PC-3 (cell line): ENCODE measurements at regions not wholly inside any gene's neighbourhood (a gene's known extent, or its start where the extent isn't known, plus 50 kb on each side); places are given as distances from the start of the nearest gene placed in this dataset.

ENCODE experiments used
- ATAC-seq: fragments of 200-7000 bp; cut with Tn5 transposase; 2 replicates; pipeline ENCODE4 v1.9.1; 2020; ENCODE audit warnings: mild to moderate bottlenecking, moderate library complexity
- BruUV-seq: library from RNA; stranded (reverse); fragments of 400-500 nt; replicated peaks from 2 replicates; lab custom pipeline; 2021; lab: Mats Ljungman, UMichigan
- CTCF ChIA-PET: fragments of 300-600 bp; sonication (Branson Sonifier 250); formaldehyde crosslinking; loops from one replicate; lab custom pipeline; 2022; ENCODE audit warnings: antibody characterized with exemption; lab: Charles Lee
- POLR2A ChIA-PET: fragments of 300-600 bp; sonication (Branson Sonifier 250); formaldehyde crosslinking; loops from one replicate; lab custom pipeline; 2022; ENCODE audit warnings: antibody characterized with exemption; ENCODE audit not compliant: unreplicated experiment; lab: Charles Lee
- DNase-seq: peaks from one replicate; pipeline ENCODE4 v3.0.0-alpha.2; 2015
- H2AFZ ChIP-seq: fragments of 300-600 bp; sonication (generic); 2 replicates; pipeline ENCODE4 v1.6.0; 2016; ENCODE audit warnings: antibody characterized with exemption, low read length
- H3F3A ChIP-seq: fragments of 300-600 bp; sonication (generic); one replicate; pipeline ENCODE4 v1.6.0; 2017; ENCODE audit warnings: antibody characterized with exemption, low read length, control low read depth, mild to moderate bottlenecking; ENCODE audit not compliant: unreplicated experiment
- H3K27ac ChIP-seq: fragments of 300-600 bp; sonication (generic); 2 replicates; pipeline ENCODE4 v1.5.1; 2016; ENCODE audit warnings: mild to moderate bottlenecking, low read length
- H3K27me3 ChIP-seq: fragments of 300-600 bp; sonication (generic); 2 replicates; pipeline ENCODE4 v1.6.1; 2016; ENCODE audit warnings: low read length, mixed read lengths
- H3K36me3 ChIP-seq: fragments of 300-600 bp; sonication (generic); 2 replicates; pipeline ENCODE4 v1.6.1; 2016; ENCODE audit warnings: low read depth, mixed run types, low read length, mixed read lengths
- H3K4me1 ChIP-seq: fragments of 300-600 bp; sonication (generic); 2 replicates; pipeline ENCODE4 v1.5.1; 2016; ENCODE audit warnings: low read length; ENCODE audit not compliant: insufficient read depth
- H3K4me2 ChIP-seq: fragments of 300-600 bp; sonication (generic); 2 replicates; pipeline ENCODE4 v1.6.0; 2016; ENCODE audit warnings: low read length
- H3K4me3 ChIP-seq: fragments of 300-600 bp; sonication (generic); 2 replicates; pipeline ENCODE4 v1.5.1; 2016; ENCODE audit warnings: mild to moderate bottlenecking, low read length, mixed read lengths
- H3K79me2 ChIP-seq: fragments of 300-600 bp; sonication (generic); 2 replicates; pipeline ENCODE4 v1.6.1; 2017; ENCODE audit warnings: low read length, mixed read lengths
- H3K9ac ChIP-seq: fragments of 300-600 bp; sonication (generic); 2 replicates; pipeline ENCODE4 v1.6.0; 2016; ENCODE audit warnings: mild to moderate bottlenecking, low read length
- H3K9me2 ChIP-seq: fragments of 300-600 bp; sonication (generic); replicated peaks from 2 replicates; pipeline ENCODE4 v1.6.1; 2016; ENCODE audit warnings: mixed run types, low read length, mixed read lengths
- H3K9me3 ChIP-seq: fragments of 300-600 bp; sonication (generic); 2 replicates; pipeline ENCODE4 v1.6.1; 2016; ENCODE audit warnings: low read length, mixed read lengths
- H4K20me1 ChIP-seq: fragments of 300-600 bp; sonication (generic); 2 replicates; pipeline ENCODE4 v1.6.1; 2016; ENCODE audit warnings: low read length, mixed read lengths
- EZH2 ChIP-seq: fragments of 300-600 bp; sonication (generic); IDR thresholded peaks from one replicate; pipeline ENCODE4 v1.6.1; 2017; ENCODE audit warnings: antibody characterized with exemption, mild to moderate bottlenecking, low read length; ENCODE audit not compliant: unreplicated experiment
- EZH2phosphoT487 ChIP-seq: fragments of 300-600 bp; sonication (generic); IDR thresholded peaks from 2 replicates; pipeline ENCODE4 v1.6.1; 2018; ENCODE audit warnings: mild to moderate bottlenecking, antibody characterized with exemption, low read length, borderline replicate concordance
- intact Hi-C: fragments of 100-400 bp; cut with micrococcal nuclease; formaldehyde crosslinking; loops from 2 replicates; pipeline ENCODE4 v1.9.0; 2023
- TF ChIP-seq, protein P1 (sequence below): fragments of 300-600 bp; sonication (generic); conservative IDR thresholded peaks from 2 replicates; pipeline ENCODE4 v1.5.1; 2017; ENCODE audit warnings: antibody characterized with exemption, low read depth, mild to moderate bottlenecking, low read length

DNA sequence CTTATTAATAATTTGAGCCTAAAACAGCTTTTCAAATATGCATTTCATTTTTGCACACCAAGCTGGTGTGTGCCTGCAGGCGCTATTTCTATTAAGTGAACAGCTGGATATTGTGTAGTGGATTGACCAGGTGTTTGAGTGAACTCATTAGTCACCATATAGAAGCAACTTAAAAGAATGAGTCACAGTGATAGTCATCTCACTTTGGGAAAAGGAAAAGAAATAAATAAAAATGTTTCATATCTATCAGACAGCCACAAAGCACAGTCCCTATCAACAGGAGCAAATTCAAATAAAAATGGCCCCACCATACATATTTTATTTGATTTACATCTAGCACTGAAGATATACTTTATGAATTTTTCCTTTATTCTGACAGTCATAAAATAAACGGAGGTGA, 456.5 kb upstream of the CDH9 start:
- Histone ChIP-seq H3K36me3 (no peaks in the 10 kb centered on the region), H3F3A (no peaks in the 10 kb centered on the region), H3K9ac (no peak overlapping the region), H3K27ac (no peak overlapping the region), H3K27me3 (no peaks in the 10 kb centered on the region), H4K20me1 (no peaks in the 10 kb centered on the region), H3K9me2 (no peaks in the 10 kb centered on the region), H3K9me3 (no peaks in the 10 kb centered on the region), H2AFZ (no peak overlapping the region), H3K4me1 (peaks cover 12% of the 10 kb centered on the region), H3K4me3 (no peak overlapping the region), H3K4me2 (peak overlapping the region; percentile 38; the same call in 1 of the 2 replicates), H3K79me2 (no peaks in the 10 kb centered on the region)
- TF ChIP-seq, protein P1, sequence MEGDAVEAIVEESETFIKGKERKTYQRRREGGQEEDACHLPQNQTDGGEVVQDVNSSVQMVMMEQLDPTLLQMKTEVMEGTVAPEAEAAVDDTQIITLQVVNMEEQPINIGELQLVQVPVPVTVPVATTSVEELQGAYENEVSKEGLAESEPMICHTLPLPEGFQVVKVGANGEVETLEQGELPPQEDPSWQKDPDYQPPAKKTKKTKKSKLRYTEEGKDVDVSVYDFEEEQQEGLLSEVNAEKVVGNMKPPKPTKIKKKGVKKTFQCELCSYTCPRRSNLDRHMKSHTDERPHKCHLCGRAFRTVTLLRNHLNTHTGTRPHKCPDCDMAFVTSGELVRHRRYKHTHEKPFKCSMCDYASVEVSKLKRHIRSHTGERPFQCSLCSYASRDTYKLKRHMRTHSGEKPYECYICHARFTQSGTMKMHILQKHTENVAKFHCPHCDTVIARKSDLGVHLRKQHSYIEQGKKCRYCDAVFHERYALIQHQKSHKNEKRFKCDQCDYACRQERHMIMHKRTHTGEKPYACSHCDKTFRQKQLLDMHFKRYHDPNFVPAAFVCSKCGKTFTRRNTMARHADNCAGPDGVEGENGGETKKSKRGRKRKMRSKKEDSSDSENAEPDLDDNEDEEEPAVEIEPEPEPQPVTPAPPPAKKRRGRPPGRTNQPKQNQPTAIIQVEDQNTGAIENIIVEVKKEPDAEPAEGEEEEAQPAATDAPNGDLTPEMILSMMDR, result no peak
- peak; percentile 97 for ATAC-seq
- DNase-seq, result peak; percentile 83
- ChIA-PET CTCF (no interaction called here), POLR2A (no interaction called here)
- no TSS peak for BruUV-seq
- intact Hi-C loops, result no loop called here

DNA sequence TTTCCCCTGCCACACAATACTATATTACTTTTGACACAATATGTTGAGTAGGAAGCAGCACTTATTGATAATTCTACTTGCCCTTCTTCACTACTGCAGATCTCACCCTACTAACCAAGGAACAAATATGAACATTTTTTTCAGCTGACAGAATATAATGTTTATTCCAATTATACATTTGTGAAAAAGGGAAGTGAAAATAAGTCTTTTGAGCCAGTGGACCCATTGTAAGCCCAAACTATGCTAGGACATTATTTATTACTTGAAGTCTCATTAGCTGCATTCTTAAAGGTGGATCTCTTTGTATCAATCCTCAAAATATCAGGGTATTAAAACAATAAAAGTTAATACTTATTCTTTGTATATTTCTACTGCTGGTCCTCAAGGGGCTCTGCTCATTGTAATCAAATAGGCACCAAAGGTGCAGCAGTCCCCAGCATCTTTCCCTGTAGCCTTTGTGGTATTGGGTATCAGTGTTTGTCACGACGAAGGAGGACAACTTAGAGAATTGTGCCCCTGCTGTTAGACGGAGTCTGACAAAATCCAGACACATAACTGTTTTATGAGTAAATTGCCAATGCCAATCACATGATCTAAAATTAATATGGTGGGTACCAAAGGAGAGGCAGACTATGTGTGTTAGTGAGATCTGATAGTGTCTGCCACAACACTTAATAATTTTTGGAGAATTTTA, 453.5 kb upstream of the CDH9 start:
- POLR2A ChIA-PET, result no interaction called here
- no peaks in the 10 kb centered on the region for H3K79me2 ChIP-seq

DNA sequence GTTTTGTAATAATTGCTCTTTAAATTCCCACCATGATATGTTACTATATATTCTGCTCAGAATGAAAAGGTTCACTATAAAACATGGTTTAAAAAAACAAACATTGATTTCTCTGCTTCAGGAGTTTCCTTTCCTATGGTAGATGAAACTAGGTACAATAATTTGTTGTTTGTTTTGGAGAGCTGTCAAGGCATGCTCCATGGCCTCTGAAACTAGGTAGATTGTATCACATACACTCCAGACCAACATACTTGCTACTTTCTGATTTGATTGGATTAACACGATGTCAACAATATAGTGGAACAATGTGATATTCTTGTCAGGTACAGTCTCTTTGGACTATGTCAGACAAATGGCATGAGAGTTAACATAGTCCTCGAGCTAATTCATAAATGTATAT, 452.7 kb upstream of the CDH9 start:
- H3K27me3 ChIP-seq, result no peaks in the 10 kb centered on the region
- peaks cover 12% of the 10 kb centered on the region for H3K4me1 ChIP-seq
- H2AFZ ChIP-seq, result no peak overlapping the region
- H3K27ac ChIP-seq, result no peak overlapping the region
- no peaks in the 10 kb centered on the region for H3F3A ChIP-seq
- H3K36me3 ChIP-seq, result no peaks in the 10 kb centered on the region
- ATAC-seq, result no peak
- POLR2A ChIA-PET, result no interaction called here
- CTCF ChIA-PET, result no interaction called here
- BruUV-seq, result no TSS peak
- no peak overlapping the region for H3K4me2 ChIP-seq
- DNase-seq, result no peak
- no peak overlapping the region for H3K4me3 ChIP-seq
- no peaks in the 10 kb centered on the region for H3K9me3 ChIP-seq
- intact Hi-C loops, result no loop called here
- no peaks in the 10 kb centered on the region for H3K9me2 ChIP-seq
- no peaks in the 10 kb centered on the region for H3K79me2 ChIP-seq
- no peak for TF ChIP-seq EZH2
- no peak for TF ChIP-seq EZH2phosphoT487
- TF ChIP-seq, protein P1, result no peak
- no peak overlapping the region for H3K9ac ChIP-seq
- no peaks in the 10 kb centered on the region for H4K20me1 ChIP-seq

More for the DNA sequence above, 453.5 kb upstream of the CDH9 start:
- Histone ChIP-seq H3K36me3 (no peaks in the 10 kb centered on the region), H3K9me2 (no peaks in the 10 kb centered on the region), H3K4me3 (no peak overlapping the region), H3K9me3 (no peaks in the 10 kb centered on the region), H3F3A (no peaks in the 10 kb centered on the region), H3K9ac (no peak overlapping the region), H3K27me3 (no peaks in the 10 kb centered on the region), H2AFZ (no peak overlapping the region), H4K20me1 (no peaks in the 10 kb centered on the region), H3K4me2 (no peak overlapping the region), H3K27ac (no peak overlapping the region), H3K4me1 (peaks cover 12% of the 10 kb centered on the region)
- BruUV-seq, result no TSS peak
- TF ChIP-seq, protein P1, result no peak
- TF ChIP-seq EZH2 (no peak), EZH2phosphoT487 (no peak)
- intact Hi-C loops, result no loop called here
- ATAC-seq (no peak), DNase-seq (no peak)
- CTCF ChIA-PET, result no interaction called here
